Activated CD8-positive, alpha-beta memory T cell treated with anti-CD3 and anti-CD28 coated beads, Interleukin-2, amount 50 U/mL, for 24 hours (primary cell): ENCODE measurements at regions not wholly inside any gene's neighbourhood (a gene's known extent, or its start where the extent isn't known, plus 50 kb on each side); places are given as distances from the start of the nearest gene placed in this dataset.
"Not testable (repeated sequence)": the region's sequence is repeated elsewhere in the genome, so short reads cannot be mapped to it uniquely, and the experiment has no call there.

ENCODE experiments used
- DNase-seq: peaks from one replicate; pipeline ENCODE4 v3.0.0-alpha.2; 2020; ENCODE audit errors: extremely low read depth

DNA sequence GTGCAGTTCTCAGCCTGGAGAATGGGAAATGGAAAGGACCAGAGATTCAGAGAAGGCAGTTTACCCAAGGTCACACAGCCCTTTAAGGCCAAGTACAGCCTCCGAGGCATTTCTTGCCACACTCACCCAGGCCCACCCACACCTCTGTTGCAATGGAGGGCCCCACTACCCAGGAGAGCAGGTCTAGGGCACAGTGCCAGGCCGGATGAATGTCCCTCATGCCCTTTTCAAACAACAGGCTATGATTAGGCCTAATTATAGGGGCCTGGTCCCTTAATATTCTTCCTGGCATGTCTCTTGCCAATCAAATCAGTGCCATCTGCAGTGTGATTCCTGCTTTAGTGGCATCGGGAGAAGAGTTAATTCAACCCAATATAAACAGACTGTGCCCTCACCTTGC lies 195.3 kb downstream of the KLRB1 start:
- not testable (repeated sequence) for DNase-seq

DNA sequence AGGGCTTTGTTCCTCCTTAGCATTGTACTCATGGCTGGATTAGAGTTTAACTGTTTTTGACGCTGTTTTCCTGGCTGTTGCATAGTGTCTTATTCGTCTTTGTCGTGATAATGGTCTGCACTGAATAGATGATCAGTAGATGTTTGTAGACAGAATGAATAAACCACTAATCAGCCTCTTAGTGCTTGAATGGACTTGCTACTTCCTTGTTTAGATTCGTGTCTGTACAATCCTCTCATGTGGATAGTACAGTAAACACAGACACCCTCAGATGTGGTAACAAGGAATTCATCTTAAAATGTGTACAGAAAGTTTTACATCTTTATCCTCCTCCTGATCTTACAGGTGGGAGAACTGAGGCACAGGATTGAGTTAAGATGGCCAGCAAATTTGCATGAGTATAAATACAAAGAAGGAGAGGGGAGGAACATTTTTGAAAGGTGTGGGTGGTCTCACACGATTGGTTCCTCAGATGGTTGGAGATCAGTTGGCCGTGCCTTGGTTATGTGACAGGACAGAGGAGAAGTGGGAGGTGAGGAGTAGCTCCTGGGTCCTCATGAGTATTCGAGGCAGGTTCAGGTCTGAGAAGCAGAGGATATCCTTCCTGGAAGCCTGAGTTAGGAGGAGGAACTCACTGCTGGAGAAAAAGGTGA lies 196.0 kb downstream of the KLRB1 start:
- DNase-seq: not testable (repeated sequence)

DNA sequence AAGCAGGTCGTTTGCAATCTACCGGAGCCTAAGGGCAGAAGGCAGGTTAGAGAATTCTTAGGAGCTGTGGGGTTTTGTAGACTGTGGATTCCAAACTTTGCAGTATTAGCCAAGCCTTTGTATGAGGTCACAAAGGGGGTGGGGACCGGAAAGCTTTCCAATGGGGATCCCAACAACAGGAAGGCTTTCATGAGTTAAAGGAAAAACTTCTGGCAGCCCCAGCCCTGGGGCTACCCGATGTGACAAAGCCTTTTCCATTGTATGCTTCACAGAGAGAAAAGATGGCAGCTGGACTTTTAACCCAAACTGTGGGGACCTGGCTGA lies 199.2 kb upstream of the PZP start:
- not testable (repeated sequence) for DNase-seq

DNA sequence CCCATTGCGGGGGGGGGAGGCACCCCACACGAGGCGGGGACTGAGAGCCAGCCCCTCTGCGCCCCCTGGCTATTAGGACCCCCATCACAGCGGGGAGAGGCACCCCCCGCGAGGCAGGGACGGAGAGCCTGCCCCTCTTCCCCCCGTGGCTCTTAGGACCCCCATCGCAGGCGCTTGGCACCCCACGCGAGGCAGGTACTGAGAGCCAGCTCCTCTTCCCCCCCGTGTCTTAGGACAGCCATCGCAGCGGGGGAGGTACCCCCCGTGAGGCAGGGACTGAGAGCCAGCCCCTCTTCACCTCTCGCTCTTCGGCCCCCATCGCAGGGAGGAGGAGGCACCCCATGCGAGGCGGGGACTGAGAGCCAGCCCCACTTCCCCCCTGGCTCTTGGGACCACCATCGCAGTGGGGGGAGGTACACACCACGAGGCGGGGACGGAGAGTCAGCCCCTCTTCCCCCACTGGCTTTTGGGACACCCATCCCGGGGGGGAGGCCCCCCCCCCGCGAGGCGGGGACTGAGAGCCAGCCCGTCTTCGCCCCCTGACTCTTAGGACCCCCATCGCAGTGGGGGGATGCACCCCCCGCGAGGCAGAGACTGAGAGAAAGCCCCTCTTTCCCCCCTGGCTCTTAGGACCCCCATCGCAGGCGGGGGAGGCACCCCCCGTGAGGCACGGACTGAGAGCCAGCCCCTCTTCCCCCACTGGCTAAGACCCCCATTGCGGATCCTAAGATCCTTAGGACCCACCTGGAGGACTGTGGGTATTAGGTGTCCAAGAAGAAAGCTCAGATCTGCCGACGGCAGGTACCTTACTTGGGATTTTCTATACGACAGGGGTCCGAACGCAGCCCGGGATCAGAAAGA lies 198.6 kb upstream of the PZP start:
- no peak for DNase-seq

DNA sequence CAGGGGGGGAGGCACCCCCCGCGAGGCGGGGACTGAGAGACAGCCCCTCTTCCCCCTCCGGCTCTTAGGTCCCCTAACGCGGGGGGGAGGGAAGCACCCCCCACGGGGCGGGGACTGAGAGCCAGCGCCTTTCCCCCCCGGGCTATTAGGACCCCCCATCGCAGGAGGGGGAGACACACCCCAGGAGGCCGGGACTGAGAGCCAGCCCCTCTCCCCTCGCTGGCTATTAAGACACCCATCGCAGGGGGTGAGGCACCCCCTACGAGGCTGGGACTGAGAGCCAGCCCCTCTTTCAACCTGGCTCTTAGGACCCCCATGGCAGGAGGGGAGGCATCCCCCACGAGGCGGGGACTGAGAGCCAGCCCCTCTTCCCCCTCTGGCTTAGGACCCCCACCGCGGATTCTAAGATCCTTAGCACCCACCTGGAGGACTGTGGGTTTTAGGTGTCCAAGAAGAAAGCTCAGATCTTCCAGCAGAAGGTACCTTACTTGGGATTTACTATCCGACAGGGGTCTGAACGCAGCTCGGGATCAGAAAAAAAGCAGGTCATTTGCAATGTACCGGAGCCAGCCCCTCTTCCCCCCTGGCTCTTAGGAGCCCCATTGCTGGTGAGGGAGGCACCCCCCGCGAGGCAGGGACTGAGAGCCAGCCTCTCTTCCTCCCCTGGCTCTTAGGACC lies 197.8 kb upstream of the PZP start:
- DNase-seq: no peak

DNA sequence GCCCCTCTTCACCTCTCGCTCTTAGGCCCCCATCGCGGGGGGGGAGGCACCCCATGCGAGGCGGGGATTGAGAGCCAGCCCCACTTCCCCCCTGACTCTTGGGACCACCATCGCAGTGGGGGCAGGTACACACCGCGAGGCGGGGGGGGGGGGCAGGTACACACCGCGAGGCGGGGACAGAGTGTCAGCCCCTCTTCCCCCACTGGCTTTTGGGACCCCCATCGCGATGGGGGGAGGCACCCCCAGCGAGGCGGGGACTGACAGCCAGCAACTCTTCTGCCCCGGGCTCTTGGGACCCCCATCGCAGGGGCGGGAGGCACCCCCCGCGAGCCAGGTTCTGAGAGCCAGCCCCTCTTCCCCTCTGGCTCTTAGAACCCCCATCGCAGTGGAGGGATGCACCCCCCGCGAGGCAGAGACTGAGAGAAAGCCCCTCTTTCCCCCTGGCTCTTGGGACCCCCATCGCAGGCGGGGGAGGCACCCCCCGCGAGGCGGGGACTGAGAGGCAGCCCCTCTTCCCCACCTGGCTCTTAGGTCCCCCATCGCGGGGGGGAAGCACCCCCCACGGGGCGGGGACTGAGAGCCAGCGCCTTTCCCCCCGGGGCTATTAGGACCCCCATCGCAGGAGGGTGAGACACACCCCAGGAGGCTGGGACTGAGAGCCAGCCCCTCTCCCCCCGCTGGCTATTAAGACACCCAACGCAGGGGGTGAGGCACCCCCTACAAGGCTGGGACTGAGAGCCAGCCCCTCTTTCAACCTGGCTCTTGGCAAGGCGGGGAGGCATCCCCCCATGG lies 196.5 kb upstream of the PZP start:
- no peak for DNase-seq

DNA sequence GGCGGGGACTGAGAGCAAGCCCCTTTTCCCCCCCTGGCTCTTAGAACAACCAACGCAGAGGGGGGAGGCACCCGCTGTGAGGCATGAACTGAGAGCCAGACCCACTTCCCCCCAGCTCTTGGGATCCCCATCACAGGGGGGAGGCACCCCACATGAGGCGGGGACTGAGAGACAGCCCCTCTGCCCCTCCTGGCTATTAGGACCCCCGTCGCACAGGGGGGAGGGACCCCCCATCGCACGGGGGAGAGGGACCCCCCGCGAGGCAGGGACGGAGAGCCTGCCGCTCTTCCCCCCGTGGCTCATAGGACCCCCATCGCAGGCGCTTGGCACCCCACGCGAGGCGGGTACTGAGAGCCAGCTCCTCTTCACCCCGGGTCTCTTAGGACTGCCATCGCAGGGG lies 195.8 kb upstream of the PZP start:
- DNase-seq: no peak

DNA sequence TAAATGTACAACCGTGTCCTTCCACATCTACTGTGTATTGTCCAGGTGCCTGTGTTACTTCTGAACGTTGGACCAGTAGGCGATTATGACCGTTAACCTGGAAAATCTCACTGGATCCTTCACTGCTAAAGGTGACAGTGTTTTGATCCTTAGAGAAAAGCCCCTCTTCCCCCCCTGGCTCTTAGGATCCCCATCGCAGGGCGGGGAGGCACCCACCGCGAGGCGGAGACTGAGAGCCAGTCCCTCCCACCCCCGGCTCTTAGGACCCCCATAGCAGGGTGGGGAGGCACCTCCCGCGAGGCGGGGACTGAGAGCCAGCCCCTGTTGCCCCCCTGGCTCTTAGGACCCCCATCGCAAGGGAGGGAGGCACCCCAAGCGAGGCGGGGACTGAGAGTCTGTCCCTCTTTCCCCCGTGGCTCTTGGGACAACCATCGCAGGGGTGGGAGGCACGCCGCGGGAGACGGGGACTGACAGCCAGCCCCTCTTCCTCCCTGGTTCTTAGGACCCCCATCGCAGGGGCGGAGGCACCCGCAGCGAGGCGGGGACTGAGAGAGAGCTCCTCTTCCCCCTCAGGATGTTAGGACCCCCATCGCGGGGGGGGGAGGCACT lies 194.3 kb upstream of the PZP start:
- not testable (repeated sequence) for DNase-seq

DNA sequence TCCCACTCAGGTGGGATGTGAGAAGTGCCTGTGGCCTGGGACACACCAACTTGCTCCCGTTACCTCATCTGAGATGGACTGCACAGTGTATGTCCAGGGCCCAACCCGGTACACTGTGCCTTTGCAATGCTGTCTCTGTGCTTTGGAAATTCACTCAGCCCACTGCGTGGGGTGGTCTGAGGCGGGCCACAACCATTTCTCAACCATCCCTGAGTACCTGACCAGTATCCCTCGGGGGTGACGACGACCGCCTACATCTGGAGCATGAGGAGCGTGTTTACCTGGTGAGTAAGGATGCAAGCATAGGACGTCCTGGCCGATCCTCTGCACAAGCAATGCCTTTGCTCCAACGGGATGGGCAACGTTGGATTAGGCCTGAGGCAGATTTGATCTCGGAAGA lies 188.2 kb upstream of the PZP start:
- DNase-seq: not testable (repeated sequence)

DNA sequence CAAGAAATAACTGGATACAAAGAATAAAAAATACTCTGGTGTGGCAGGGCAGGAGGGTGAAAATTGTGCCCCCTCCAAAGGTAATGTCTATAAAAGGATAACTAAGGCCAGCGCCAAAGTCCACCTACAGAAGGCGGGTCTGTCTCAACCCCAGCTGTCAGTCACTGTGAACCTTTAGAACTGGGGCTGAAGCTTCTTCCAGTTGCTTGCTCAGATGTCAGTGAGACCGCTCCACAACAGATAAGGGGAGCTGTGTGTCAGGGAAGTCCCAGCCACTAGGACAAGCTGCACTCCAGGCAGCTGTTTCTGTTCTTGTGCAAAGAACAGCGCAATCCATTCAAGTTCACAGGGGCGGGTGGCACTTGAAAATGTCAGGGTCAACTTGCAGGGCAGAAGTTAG lies 187.0 kb upstream of the PZP start:
- not testable (repeated sequence) for DNase-seq

DNA sequence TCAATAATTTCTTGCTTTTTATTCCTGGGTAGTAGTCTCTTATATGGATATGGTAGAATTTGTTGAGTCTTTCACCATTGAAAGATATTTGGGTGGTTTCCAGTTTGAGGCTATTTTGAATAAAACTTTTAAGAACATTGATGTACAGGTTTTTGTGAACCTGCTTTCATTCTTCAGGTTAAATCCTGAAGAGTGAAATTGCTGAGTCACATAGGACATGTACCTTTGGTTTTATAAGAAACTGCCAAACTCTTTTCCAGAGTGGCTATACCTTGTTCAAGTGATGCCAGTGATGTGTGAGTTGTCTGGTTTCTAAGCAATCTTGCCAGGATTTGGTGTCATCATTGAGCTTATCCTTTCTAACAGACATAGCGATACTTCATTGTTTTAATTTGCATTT lies 184.6 kb upstream of the PZP start:
- DNase-seq: no peak

DNA sequence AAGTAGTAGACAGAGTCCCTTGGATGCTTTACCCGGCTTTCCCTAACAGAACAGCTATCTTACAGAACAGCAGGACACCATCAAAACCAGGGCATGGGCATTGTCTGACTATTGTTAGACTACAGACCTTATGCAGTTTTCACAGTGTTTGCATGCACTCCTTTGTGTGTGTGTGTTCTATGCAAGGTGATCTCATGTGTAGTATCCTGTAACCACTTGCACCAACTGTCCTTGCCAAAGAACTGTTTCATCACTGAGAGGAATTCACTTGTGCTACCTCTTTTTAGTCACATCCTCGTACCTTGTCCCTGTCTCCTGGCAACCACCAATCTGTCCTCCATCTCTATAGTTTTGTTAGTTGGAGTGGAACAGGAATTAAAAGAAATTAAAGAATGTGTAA lies 183.6 kb upstream of the PZP start:
- no peak for DNase-seq

DNA sequence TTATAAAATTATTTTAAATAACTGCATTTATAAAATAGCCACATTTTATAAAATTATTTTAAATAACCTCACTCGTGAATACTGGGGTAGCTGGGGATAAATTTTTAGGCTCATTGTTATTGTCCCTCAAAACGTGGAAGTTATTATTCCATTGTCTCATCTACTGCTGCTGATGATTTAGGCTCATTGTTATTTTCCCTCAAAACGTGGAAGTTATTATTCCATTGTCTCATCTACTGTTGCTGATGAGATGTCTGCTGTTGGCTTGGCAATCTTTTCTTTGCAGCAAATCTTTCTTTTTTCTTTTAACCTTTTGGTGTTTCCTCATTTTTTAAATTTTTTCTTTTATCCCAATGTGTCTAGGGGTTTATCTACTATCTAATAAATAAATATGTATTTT lies 182.6 kb upstream of the PZP start:
- no peak for DNase-seq

DNA sequence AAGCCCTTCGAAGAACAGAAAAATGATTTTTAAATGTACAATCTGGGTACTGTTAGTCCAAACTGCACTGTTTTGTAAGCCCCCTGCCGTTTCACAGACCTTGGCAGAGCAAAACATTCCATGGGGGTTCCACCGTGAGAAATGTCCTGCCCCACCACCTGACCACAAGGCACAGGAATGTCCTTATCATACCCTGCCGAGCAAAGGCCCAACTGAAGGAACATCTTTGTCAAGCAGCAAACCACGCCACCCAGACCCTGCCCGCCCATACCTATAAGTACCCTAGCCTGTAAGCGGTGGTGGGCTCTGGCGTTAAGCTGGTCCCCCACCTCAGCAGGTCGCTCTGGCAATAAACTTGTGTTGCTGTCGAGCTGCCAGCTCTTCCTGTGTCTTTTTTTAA lies 181.6 kb upstream of the PZP start:
- DNase-seq: no peak

DNA sequence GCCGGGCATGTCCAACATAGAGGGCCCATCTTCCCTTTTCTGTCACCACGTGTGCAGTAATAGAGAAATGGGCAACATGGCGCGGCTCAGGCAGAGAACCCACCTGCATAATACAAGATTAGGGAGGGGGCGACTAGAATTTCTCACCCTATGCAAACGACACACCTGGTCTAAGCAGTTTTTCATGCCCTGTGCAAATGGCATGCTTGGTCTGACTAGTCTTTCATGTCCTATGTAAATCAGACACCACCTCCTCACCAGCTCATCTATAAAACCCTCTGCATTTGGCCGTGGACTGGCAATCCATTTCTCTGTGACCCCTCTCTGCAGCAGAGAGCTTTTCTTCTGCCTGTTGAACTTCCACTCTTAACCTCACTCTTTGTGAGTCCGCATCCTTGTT lies 180.2 kb upstream of the PZP start:
- DNase-seq: no peak

DNA sequence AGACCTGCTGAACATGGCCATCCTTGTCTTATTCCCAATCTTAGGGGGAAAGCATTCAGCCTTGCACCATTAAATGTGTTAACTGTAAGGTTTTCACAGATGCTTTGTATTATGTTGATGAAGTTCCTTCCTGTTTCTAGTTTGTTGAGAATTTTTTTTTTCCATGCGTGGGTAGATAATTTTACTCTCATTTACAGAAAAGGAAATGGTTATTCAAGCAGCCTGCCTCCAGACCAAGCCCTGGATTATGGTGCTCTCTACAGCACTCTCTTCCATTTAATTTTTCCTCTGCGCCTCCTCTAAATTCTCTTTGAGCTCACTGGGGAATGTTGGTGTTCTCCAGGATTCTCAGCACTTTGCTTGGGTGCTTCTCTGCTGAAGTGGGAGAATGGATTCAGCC lies 179.3 kb upstream of the PZP start:
- no peak for DNase-seq

DNA sequence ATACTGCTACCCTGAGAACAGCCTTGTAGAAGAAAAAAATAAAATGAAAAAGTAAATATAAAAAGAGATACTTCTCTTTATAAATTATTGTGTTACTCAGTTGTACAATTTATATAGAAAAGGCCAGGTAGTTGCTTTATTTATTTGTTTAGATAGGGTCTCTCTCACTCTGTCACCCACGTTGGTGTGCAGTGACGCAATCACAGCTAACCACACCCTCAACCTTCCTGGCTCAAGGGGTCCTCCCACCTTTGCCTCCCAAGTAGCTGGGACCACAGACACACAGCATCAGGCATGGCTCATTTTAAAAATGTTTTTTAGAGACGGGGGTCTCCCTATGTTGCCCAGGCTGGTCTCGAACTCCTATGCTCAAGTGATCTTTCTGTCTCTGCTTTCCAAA lies 175.4 kb upstream of the PZP start:
- no peak for DNase-seq

DNA sequence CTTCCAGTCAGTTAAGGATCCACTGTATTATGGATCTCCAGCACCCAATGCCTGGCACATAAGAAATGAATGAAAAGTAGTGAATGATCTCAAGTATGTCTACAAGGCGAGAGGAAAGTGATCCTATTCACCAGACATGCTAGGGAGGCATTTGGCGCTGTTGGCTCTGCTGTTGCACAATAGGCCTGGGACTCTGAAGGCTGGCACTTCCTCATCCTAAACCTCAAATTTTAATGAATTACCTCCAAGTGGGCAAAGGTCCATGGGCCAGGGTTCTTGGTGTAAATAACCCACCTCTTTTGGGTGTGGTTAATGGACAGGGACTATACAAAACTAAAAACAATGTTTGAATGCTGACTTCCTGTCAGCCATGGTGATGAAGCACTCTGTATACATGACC lies 173.4 kb upstream of the PZP start:
- DNase-seq: no peak

DNA sequence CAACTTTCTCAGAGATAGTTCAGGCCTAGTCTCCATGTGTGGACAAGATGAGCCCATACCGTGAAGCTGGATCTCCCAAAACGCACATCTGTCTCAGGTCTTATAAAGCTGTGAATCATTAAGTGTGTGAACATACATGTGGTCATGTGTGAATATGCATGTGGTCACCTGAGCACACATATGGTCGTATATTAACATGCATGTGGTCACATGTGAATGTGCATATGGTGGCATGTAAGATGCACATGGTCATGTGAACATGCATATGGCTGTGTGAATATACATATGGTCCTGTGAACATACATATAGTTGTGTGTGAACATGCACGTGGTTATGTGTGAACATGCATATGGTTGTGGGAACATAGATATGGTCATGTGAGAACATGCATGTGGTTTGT lies 172.5 kb upstream of the PZP start:
- DNase-seq: no peak

DNA sequence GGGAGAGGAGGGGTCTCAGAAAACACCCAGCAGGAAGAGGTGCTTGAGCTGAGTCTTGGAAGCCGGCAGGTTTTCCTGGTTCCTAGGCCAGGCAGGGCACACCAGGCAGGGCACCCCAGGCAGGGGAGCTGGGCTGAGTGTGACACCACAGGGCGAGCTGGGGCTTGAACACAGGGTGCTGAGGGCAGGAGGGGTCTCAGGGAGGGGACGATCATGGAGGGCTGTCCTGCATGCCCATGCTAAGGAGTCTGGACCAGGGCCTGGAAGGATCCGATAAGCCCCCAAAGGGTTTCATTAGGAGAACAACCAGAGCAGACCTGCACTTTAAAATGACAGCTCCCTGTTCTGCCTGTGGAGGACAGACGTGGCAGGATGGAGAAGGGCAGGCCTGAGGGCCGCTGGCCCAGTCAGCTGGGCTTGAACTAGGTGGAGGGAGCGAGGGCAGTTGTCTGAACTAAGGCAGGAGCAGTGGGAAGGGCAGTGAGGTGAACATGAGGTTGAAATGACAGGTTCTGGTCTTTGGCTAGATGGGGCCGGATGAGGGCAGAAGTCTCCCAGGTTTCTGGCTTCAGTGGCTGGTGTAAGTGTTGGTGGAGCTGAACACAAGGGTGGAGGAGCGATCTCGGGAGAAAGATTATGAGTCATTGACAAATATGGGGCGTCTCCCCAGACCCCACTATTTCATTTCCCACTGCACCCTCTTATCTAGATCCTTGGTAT lies 171.0 kb upstream of the PZP start:
- no peak for DNase-seq

DNA sequence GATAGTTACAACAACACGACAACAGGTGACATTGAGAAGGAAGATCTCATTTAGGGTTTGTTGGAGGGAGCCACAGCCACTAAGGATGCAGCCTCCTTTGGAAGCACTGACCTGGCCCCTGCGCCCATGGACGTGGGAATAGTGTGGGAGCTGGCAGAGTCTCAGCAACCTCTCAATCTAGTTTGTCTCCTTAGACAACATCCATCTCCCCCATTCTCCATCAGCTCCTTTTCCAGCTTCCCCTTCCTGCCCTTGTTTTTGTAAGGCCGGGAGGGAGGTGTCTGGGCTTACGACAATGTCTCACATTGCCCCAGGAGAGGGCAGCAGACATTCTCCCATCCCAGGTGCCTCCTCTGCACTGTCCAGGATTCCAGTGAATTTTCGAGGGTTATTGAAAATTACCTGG lies 170.2 kb upstream of the PZP start:
- DNase-seq: no peak
